ENCODE measurements at regions not wholly inside any gene's neighbourhood (a gene's known extent, or its start where the extent isn't known, plus 50 kb on each side); places are given as distances from the start of the nearest gene placed in this dataset.
"Not testable (repeated sequence)": the region's sequence is repeated elsewhere in the genome, so short reads cannot be mapped to it uniquely, and the experiment has no call there.

GRCh38 chr4:155064934-155065333 is 143.5 kb upstream of the NPY2R start:
- not testable (repeated sequence) for TF ChIP-seq CTCF (IDR thresholded peaks at IDR 0.05; ENCODE audit: poor library complexity, severe bottlenecking); EP300 (conservative IDR thresholded peaks at IDR 0.05; ENCODE audit: poor library complexity, severe bottlenecking); POLR2AphosphoS5 (IDR thresholded peaks at IDR 0.05); EZH2 (IDR thresholded peaks at IDR 0.05; ENCODE audit: borderline replicate concordance, insufficient read depth, low read length, poor library complexity, severe bottlenecking); SMC3 (conservative IDR thresholded peaks at IDR 0.05; ENCODE audit: poor library complexity); REST (IDR thresholded peaks at IDR 0.05; ENCODE audit: borderline replicate concordance)
